Left renal cortex interstitium (tissue), 4 donors: ENCODE measurements at regions not wholly inside any gene's neighbourhood (a gene's known extent, or its start where the extent isn't known, plus 50 kb on each side); places are given as distances from the start of the nearest gene placed in this dataset.

ENCODE experiments used
- DNase-seq, 4 donors: peaks; one replicate each; pipeline ENCODE4 v3.0.0-alpha.2; 2013; ENCODE audit warnings: low read depth in 4 of 4, low spot score in 2 of 4, missing footprints in 1 of 4

DNA sequence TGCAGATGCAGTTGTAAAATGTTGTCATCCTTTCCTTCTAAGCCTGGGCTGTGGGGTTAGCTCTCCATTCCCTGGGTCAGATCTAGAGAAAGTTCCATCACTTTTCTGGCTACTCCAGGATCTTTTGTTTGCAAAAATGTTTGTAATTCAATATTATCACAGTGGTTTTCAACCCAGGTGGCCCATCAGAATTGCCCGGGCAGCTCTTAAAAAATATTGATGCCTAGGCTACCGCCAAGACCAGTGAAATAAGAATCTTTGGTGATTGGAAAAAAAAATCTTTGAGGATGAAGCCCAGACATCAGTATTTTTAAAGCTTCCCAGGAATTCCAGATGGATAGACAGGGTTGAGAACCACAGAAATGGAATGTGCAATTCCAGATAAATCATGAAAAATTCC lies 232.5 kb upstream of the SPRED2 start:
- DNase-seq: no peak

- DNase-seq: no peak
These were observed 231.5 kb upstream of the SPRED2 start for GRCh38 chr2:65663831-65664407.

- DNase-seq: peak in 2 of 4 donors; percentile 46 to 58
These were observed 230.4 kb upstream of the SPRED2 start for GRCh38 chr2:65662654-65663432.

- no peak for DNase-seq
These were observed 229.7 kb upstream of the SPRED2 start for GRCh38 chr2:65661980-65662653.

GRCh38 chr2:65660340-65660739 lies 227.9 kb upstream of the SPRED2 start:
- DNase-seq: no peak

DNA sequence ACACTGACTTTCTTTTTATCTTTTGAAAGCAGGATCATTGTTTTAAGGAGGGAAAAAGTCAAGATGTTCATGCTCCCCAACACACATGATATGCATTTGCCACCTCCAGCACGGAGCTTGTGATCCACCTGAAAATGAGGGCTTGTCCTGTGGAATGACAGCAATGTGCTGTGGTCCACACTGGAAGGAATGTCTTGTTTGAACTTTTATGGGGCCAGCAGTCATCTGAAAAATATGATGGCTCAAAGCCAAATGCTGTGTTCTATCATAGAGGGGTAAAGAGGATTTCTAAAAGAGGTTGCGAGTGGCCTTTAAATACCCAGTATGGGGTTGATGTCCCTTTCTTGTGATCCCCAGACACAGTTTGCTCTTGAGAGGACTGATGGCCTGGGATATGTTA lies 226.5 kb upstream of the SPRED2 start:
- DNase-seq: no peak

- DNase-seq: no peak
These were observed 225.9 kb upstream of the SPRED2 start for GRCh38 chr2:65658266-65658665.

DNA sequence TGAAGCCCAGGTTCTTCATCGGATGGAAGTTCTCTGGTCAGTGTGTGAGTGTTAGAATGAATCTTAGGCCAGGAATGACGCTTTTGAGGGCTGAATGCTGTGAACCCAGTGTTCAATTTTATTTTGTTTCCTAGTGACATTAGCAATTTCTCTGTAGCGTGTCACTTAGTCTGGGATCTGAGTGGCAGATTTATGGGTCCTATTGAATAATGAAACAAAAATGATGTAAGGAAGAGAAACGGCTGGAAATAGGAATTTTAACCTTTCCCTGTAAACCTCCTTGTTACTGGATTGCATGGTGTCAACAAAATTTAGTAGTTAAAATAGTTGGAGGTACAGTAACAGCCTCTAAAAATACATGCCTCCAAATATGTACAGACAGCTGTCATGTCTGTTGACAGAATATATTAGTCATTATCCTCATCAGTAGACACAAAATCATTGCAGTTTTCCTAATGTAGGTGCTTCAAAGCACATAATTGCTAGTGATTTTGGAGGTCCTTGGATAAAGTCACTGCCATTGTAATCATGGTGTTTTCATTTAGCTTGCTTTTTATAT lies 223.8 kb upstream of the SPRED2 start:
- DNase-seq: no peak

GRCh38 chr2:65655000-65655399 lies 222.6 kb upstream of the SPRED2 start:
- no peak for DNase-seq

DNA sequence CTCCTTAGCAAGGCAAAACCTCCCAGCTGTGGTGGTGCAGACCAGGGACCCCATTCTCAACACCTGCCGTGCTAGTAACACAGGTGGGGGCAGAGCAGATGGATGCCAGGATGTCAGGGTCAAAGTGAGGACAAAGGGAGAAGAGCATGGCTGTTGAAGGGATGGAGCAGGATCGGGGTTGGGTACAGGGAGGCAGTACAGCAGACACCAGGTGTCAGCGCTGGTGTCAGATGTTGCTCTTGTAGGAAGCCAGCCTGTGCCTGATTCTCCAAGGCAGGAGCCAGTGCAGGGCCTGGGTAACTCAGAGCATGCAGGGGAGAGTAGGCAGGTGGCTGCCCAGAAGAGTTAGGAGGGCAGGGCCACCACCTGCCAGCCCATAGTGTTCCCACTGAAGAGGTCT lies 222.1 kb upstream of the SPRED2 start:
- DNase-seq: no peak

- DNase-seq: no peak
These were observed 219.7 kb upstream of the SPRED2 start for GRCh38 chr2:65652066-65652465.

GRCh38 chr2:65649811-65650589 lies 217.6 kb upstream of the SPRED2 start:
- no peak for DNase-seq

GRCh38 chr2:65647249-65647842 lies 214.9 kb upstream of the SPRED2 start:
- no peak for DNase-seq

DNA sequence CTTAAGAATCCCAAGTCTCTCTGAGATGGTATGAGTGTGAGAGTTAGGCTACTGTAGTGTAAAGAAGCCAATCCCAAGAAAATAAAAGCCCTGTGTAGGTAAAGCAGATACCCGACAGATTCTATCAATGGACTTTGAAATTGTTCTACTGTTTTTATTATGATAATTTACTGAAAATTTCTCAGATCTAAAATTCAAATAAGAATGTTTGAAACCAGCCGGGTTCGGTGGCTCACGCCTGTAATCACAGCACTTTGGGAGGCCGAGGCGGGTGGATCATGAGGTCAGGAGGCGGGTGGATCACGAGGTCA lies 208.3 kb upstream of the SPRED2 start:
- no peak for DNase-seq

GRCh38 chr2:65639156-65639864 lies 206.9 kb upstream of the SPRED2 start:
- no peak for DNase-seq

DNA sequence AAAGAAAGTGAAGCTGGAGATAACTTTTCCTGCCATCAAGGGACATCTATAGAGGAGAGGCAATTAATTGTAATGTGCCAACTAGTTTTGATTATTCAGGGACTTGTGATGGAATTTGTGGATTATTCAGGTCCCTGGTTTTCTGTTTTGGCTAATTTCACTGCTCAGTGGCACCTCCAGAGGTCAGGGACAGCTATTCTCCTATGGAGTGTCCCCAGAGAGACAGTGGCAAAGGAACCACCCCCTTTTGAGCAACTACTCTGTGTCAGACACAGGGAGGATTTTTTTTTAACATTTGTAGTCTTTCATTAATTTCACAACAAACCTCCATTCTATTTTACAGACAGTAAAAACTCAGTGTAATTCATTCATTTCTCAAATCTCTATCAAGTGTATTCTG lies 206.0 kb upstream of the SPRED2 start:
- no peak for DNase-seq

DNA sequence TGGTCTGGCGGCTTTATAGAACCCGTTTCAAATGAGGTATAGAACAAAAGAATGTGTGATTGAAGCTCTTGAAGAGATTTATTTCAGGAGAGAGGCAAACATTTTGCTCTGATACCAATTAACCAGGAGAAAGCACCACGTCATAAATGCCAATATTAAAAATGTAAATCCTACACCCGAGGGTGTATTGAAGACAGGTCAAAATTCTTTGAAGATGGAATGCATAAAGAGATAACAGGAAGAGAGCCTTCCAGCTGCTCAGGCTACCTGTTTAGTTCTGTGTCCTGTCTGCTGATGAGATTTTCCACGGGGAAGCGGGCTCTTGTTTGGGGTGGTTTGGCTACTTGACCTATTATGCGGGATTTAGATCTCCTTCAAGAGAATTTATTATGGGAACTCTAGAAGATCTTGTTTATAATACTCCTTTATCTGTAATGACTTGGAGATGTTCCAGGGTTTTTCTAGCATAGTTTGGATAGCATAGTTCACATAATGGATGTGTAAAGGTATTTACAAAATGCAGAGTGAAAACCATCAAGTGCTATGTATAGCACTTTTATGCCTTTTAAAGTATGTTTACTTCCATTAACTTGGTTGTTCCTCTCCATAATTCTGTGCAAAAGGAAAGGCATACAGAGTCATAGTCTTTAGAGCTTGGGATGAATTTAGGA lies 204.5 kb upstream of the SPRED2 start:
- DNase-seq: no peak

DNA sequence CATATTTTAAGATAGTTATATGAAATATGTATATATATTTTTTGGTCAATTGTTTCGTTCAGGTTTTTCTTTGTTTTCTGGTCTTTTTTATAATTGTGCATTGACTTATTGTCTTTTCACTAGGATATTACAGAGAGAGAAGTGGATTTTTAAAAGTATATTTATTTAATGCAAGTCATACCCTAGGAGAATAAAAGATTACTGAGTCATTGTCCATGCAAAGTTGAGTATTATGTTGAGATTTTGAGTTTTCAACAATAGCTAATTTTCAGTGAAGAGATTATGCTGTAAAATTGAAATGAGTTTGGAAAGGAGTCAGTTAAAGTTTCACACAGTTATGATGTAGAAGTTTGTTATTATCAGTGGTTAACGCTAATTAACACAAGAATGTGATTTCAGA lies 203.6 kb upstream of the SPRED2 start:
- DNase-seq: no peak

- DNase-seq: no peak
These were observed 201.9 kb upstream of the SPRED2 start for GRCh38 chr2:65634304-65634703.

- no peak for DNase-seq
These were observed 198.2 kb upstream of the SPRED2 start for GRCh38 chr2:65630643-65631042.
